Neuronal stem cell (in vitro differentiated cells): ENCODE measurements at regions not wholly inside any gene's neighbourhood (a gene's known extent, or its start where the extent isn't known, plus 50 kb on each side); places are given as distances from the start of the nearest gene placed in this dataset.

ENCODE experiments used
- DNase-seq: peaks from one replicate; pipeline ENCODE4 v3.0.0-alpha.2; 2013; ENCODE audit warnings: low spot score
- H2AFZ ChIP-seq: one replicate; pipeline ENCODE4 v1.6.1; 2013; ENCODE audit warnings: mild to moderate bottlenecking, low read length, inconsistent platforms
- H2AK5ac ChIP-seq: 2 replicates; pipeline ENCODE4 v1.6.1; 2013; ENCODE audit warnings: low read depth, mild to moderate bottlenecking, inconsistent platforms, low read length, moderate library complexity, mixed read lengths
- H2BK120ac ChIP-seq: 2 replicates; pipeline ENCODE4 v1.6.1; 2013; ENCODE audit warnings: low read depth, mild to moderate bottlenecking, inconsistent platforms, low read length, moderate library complexity, mixed read lengths
- H2BK12ac ChIP-seq: one replicate; pipeline ENCODE4 v1.6.1; 2013; ENCODE audit warnings: low read length, inconsistent platforms
- H2BK15ac ChIP-seq: 2 replicates; pipeline ENCODE4 v1.6.1; 2013; ENCODE audit warnings: mild to moderate bottlenecking, low read length, inconsistent platforms, mixed read lengths
- H2BK5ac ChIP-seq: one replicate; pipeline ENCODE4 v1.6.1; 2013; ENCODE audit warnings: inconsistent platforms, mild to moderate bottlenecking, low read length, moderate library complexity
- H3K14ac ChIP-seq: one replicate; pipeline ENCODE4 v1.6.1; 2013; ENCODE audit warnings: low read length, inconsistent platforms
- H3K18ac ChIP-seq: 2 replicates; pipeline ENCODE4 v1.6.1; 2013; ENCODE audit warnings: low read length, inconsistent platforms
- H3K23ac ChIP-seq: 2 replicates; pipeline ENCODE4 v1.6.1; 2013; ENCODE audit warnings: low read depth, mild to moderate bottlenecking, mixed read lengths, low read length, inconsistent platforms; ENCODE audit not compliant: poor library complexity
- H3K27ac ChIP-seq: replicated peaks from 3 replicates; pipeline ENCODE4 v1.5.1; 2013; ENCODE audit warnings: low read length, inconsistent platforms
- H3K27me3 ChIP-seq, 3 experiments: 2 replicates each; pipeline ENCODE4 v1.6.1; 2013; ENCODE audit warnings: low read length in 3 of 3, mild to moderate bottlenecking in 2 of 3, inconsistent platforms in 1 of 3, low read depth in 1 of 3, mixed read lengths in 1 of 3, moderate library complexity in 1 of 3; ENCODE audit not compliant: control insufficient read depth in 3 of 3, insufficient read depth in 3 of 3
- H3K36me3 ChIP-seq, 2 donors: replicated peaks in 1 of 2; 2 replicates each; pipeline ENCODE4 v1.6.1; 2013; ENCODE audit warnings: low read length in 2 of 2; ENCODE audit not compliant: control insufficient read depth in 2 of 2, insufficient read depth in 2 of 2
- H3K4ac ChIP-seq: 2 replicates; pipeline ENCODE4 v1.6.1; 2013; ENCODE audit warnings: inconsistent platforms, mild to moderate bottlenecking, low read length, moderate library complexity
- H3K4me1 ChIP-seq, 2 donors: 1 replicate in 1 of 2; 2 replicates in 1 of 2; pipeline ENCODE4 v1.6.1; 2013; ENCODE audit warnings: low read length in 2 of 2, low read depth in 1 of 2; ENCODE audit not compliant: control insufficient read depth in 2 of 2, insufficient read depth in 1 of 2
- H3K4me2 ChIP-seq: one replicate; pipeline ENCODE4 v1.6.1; 2013; ENCODE audit warnings: mild to moderate bottlenecking, low read length, inconsistent platforms; ENCODE audit not compliant: insufficient read depth, poor library complexity, severe bottlenecking
- H3K4me3 ChIP-seq, 2 donors: 2 replicates each; pipeline ENCODE4 v1.5.1; 2013; ENCODE audit warnings: low read length in 2 of 2, mild to moderate bottlenecking in 2 of 2, inconsistent platforms in 1 of 2, moderate library complexity in 1 of 2
- H3K79me1 ChIP-seq: one replicate; pipeline ENCODE4 v1.6.1; 2013; ENCODE audit warnings: low read depth, mild to moderate bottlenecking, inconsistent platforms, low read length, moderate library complexity
- H3K9ac ChIP-seq: one replicate; pipeline ENCODE4 v1.6.1; 2013; ENCODE audit warnings: mild to moderate bottlenecking, low read depth, low read length, inconsistent platforms; ENCODE audit not compliant: poor library complexity
- H3K9me3 ChIP-seq, 2 donors: replicated peaks in 1 of 2; 2 replicates each; pipeline versions ENCODE3 to v1.6.1; 2013; ENCODE audit warnings: low read length in 2 of 2, mild to moderate bottlenecking in 2 of 2, inconsistent platforms in 1 of 2, low read depth in 1 of 2, mixed read lengths in 1 of 2, moderate library complexity in 1 of 2; ENCODE audit not compliant: control insufficient read depth in 2 of 2, insufficient read depth in 1 of 2
- H4K8ac ChIP-seq: one replicate; pipeline ENCODE4 v1.6.1; 2013; ENCODE audit warnings: low read depth, mild to moderate bottlenecking, inconsistent platforms, low read length, moderate library complexity
- H4K91ac ChIP-seq: one replicate; pipeline ENCODE4 v1.6.1; 2013; ENCODE audit warnings: low read length, low read depth, mild to moderate bottlenecking, inconsistent platforms; ENCODE audit not compliant: poor library complexity
- WGBS, 2 donors: extraction: QIAGEN DNeasy Blood & Tissue Kit; methylation state at CpG; one replicate each; pipeline ENCODE4 v1.1.7; 2013; ENCODE audit warnings: missing lambda C conversion rate in 2 of 2, mixed read lengths in 1 of 2; ENCODE audit not compliant: insufficient read length in 2 of 2, insufficient replicate concordance in 1 of 2; ENCODE audit errors: extremely low coverage in 2 of 2; 5-methylcytosine and 5-hydroxymethylcytosine counted together

- Histone ChIP-seq H2BK120ac (no peak overlapping the region), H3K4me2 (no peak overlapping the region), H2AK5ac (peak overlapping the region; percentile 49), H4K8ac (no peak overlapping the region), H3K9ac (no peak overlapping the region), H4K91ac (no peak overlapping the region), H3K27me3 (peaks cover 0 to 7% (median 0%) of the 10 kb centered on the region in 3 experiments), H2AFZ (no peak overlapping the region), H3K23ac (no peak overlapping the region), H3K14ac (no peak overlapping the region), H3K4me3 (no peak overlapping the region), H3K79me1 (no peaks in the 10 kb centered on the region), H2BK12ac (no peak overlapping the region), H3K18ac (no peak overlapping the region), H2BK15ac (peak overlapping the region; percentile 21), H3K4me1 (peaks cover 0 to 5% of the 10 kb centered on the region in 2 donors), H3K9me3 (no peaks in the 10 kb centered on the region), H2BK5ac (no peak overlapping the region), H3K4ac (no peak overlapping the region), H3K27ac (no peak overlapping the region), H3K36me3 (no peaks in the 10 kb centered on the region)
- DNase-seq, result no peak
- no CpG with 5 or more reads among the region's 7 CpGs for WGBS, 2 donors
Observed at GRCh38 chr18:76205906-76206305, 289.1 kb downstream of the ZNF516 start.

GRCh38 chr18:76203552-76203951, 291.5 kb downstream of the ZNF516 start:
- no peaks in the 10 kb centered on the region for H3K9me3 ChIP-seq
- H3K4me1 ChIP-seq, result peaks cover 0 to 1% of the 10 kb centered on the region in 2 donors
- H2BK120ac ChIP-seq, result no peak overlapping the region
- no peak overlapping the region for H3K18ac ChIP-seq
- no peak for DNase-seq
- no peak overlapping the region for H2AFZ ChIP-seq
- no peak overlapping the region for H3K4ac ChIP-seq
- H4K91ac ChIP-seq, result no peak overlapping the region
- H3K9ac ChIP-seq, result no peak overlapping the region
- no peak overlapping the region for H3K4me2 ChIP-seq
- no peak overlapping the region for H2BK12ac ChIP-seq
- no peak overlapping the region for H4K8ac ChIP-seq
- no peak overlapping the region for H3K4me3 ChIP-seq
- H3K27ac ChIP-seq, result no peak overlapping the region
- no peak overlapping the region for H2BK15ac ChIP-seq
- no peak overlapping the region for H2BK5ac ChIP-seq
- no peaks in the 10 kb centered on the region for H3K36me3 ChIP-seq
- no peak overlapping the region for H3K14ac ChIP-seq
- no peak overlapping the region for H3K23ac ChIP-seq
- no peaks in the 10 kb centered on the region for H3K79me1 ChIP-seq
- H3K27me3 ChIP-seq, result no peaks in the 10 kb centered on the region
- WGBS, 2 donors, result no CpG with 5 or more reads among the region's 6 CpGs
- no peak overlapping the region for H2AK5ac ChIP-seq

GRCh38 chr18:76202322-76202721, 292.7 kb downstream of the ZNF516 start:
- no CpG with 5 or more reads among the region's 2 CpGs for whole genome bisulfite sequencing, 2 donors
- no peak overlapping the region for H2BK120ac ChIP-seq
- H3K4me3 ChIP-seq, result no peak overlapping the region
- no peaks in the 10 kb centered on the region for H3K4me1 ChIP-seq
- no peak overlapping the region for H2AFZ ChIP-seq
- DNase-seq, result no peak
- H3K79me1 ChIP-seq, result no peaks in the 10 kb centered on the region
- no peak overlapping the region for H4K91ac ChIP-seq
- H4K8ac ChIP-seq, result no peak overlapping the region
- H3K23ac ChIP-seq, result no peak overlapping the region
- H3K27ac ChIP-seq, result no peak overlapping the region
- no peak overlapping the region for H3K4ac ChIP-seq
- H3K18ac ChIP-seq, result no peak overlapping the region
- H3K27me3 ChIP-seq, result no peaks in the 10 kb centered on the region
- no peak overlapping the region for H2BK12ac ChIP-seq
- no peak overlapping the region for H3K4me2 ChIP-seq
- no peak overlapping the region for H3K9ac ChIP-seq
- no peaks in the 10 kb centered on the region for H3K36me3 ChIP-seq
- H2BK15ac ChIP-seq, result no peak overlapping the region
- H3K14ac ChIP-seq, result no peak overlapping the region
- no peak overlapping the region for H2BK5ac ChIP-seq
- no peaks in the 10 kb centered on the region for H3K9me3 ChIP-seq
- no peak overlapping the region for H2AK5ac ChIP-seq

- H3K27ac ChIP-seq, result no peak overlapping the region
- H3K27me3 ChIP-seq, result no peaks in the 10 kb centered on the region
- no peak overlapping the region for H2AFZ ChIP-seq
- H2BK12ac ChIP-seq, result no peak overlapping the region
- H3K9ac ChIP-seq, result no peak overlapping the region
- no peak overlapping the region for H3K23ac ChIP-seq
- H3K9me3 ChIP-seq, result no peaks in the 10 kb centered on the region
- H3K36me3 ChIP-seq, result no peaks in the 10 kb centered on the region
- no peak overlapping the region for H2AK5ac ChIP-seq
- WGBS, 2 donors, result no CpG with 5 or more reads among the region's 1 CpG
- H4K8ac ChIP-seq, result no peak overlapping the region
- H4K91ac ChIP-seq, result no peak overlapping the region
- H3K4me2 ChIP-seq, result no peak overlapping the region
- no peak overlapping the region for H2BK120ac ChIP-seq
- no peaks in the 10 kb centered on the region for H3K4me1 ChIP-seq
- no peak overlapping the region for H3K4me3 ChIP-seq
- H3K18ac ChIP-seq, result no peak overlapping the region
- no peak overlapping the region for H3K4ac ChIP-seq
- no peak overlapping the region for H2BK5ac ChIP-seq
- H2BK15ac ChIP-seq, result no peak overlapping the region
- no peaks in the 10 kb centered on the region for H3K79me1 ChIP-seq
- no peak overlapping the region for H3K14ac ChIP-seq
- DNase-seq, result no peak
Observed at GRCh38 chr18:76195601-76196000, 299.4 kb downstream of the ZNF516 start.
